ENCODE measurements at regions not wholly inside any gene's neighbourhood (a gene's known extent, or its start where the extent isn't known, plus 50 kb on each side); places are given as distances from the start of the nearest gene placed in this dataset.
"Not testable (repeated sequence)": the region's sequence is repeated elsewhere in the genome, so short reads cannot be mapped to it uniquely, and the experiment has no call there.

GRCh38 chr4:181823645-181824044 is 419.6 kb upstream of the TENM3 start:
- DNase-seq, result no peak

GRCh38 chr4:181825564-181825963 is 417.6 kb upstream of the TENM3 start:
- no peak for DNase-seq

GRCh38 chr4:181827246-181827645 is 416.0 kb upstream of the TENM3 start:
- DNase-seq, result no peak

- no peak for DNase-seq
Observed at GRCh38 chr4:181830404-181831035, 412.7 kb upstream of the TENM3 start.

- DNase-seq, result no peak
Observed at GRCh38 chr4:181834071-181834470, 409.1 kb upstream of the TENM3 start.

GRCh38 chr4:181835348-181835747 is 407.9 kb upstream of the TENM3 start:
- DNase-seq, result no peak

- no peak for DNase-seq
Observed at GRCh38 chr4:181838253-181838652, 404.9 kb upstream of the TENM3 start.

- not testable (repeated sequence) for DNase-seq
Observed at GRCh38 chr4:181843797-181844196, 399.4 kb upstream of the TENM3 start.

- no peak for DNase-seq
Observed at GRCh38 chr4:181845617-181846016, 397.6 kb upstream of the TENM3 start.

GRCh38 chr4:181846934-181847333 is 396.3 kb upstream of the TENM3 start:
- no peak for DNase-seq

GRCh38 chr4:181848357-181848756 is 394.8 kb upstream of the TENM3 start:
- DNase-seq, result no peak

- DNase-seq, result no peak
Observed at GRCh38 chr4:181849472-181849871, 393.7 kb upstream of the TENM3 start.

- no peak for DNase-seq
Observed at GRCh38 chr4:181853881-181854511, 389.2 kb upstream of the TENM3 start.

- no peak for DNase-seq
Observed at GRCh38 chr4:181855307-181855706, 387.9 kb upstream of the TENM3 start.

GRCh38 chr4:181857471-181857870 is 385.7 kb upstream of the TENM3 start:
- not testable (repeated sequence) for DNase-seq

GRCh38 chr4:181858741-181859140 is 384.5 kb upstream of the TENM3 start:
- no peak for DNase-seq

GRCh38 chr4:181859439-181859838 is 383.8 kb upstream of the TENM3 start:
- DNase-seq, result no peak

- no peak for DNase-seq
Observed at GRCh38 chr4:181860157-181860556, 383.0 kb upstream of the TENM3 start.

GRCh38 chr4:181860668-181861067 is 382.5 kb upstream of the TENM3 start:
- no peak for DNase-seq

GRCh38 chr4:181863856-181864255 is 379.3 kb upstream of the TENM3 start:
- no peak for DNase-seq

GRCh38 chr4:181870326-181870725 is 372.9 kb upstream of the TENM3 start:
- DNase-seq, result no peak

- DNase-seq, result no peak
Observed at GRCh38 chr4:181874602-181875001, 368.6 kb upstream of the TENM3 start.

- no peak for DNase-seq
Observed at GRCh38 chr4:181877329-181877848, 365.8 kb upstream of the TENM3 start.

- no peak for DNase-seq
Observed at GRCh38 chr4:181890031-181890430, 353.2 kb upstream of the TENM3 start.

GRCh38 chr4:181890911-181891310 is 352.3 kb upstream of the TENM3 start:
- no peak for DNase-seq
